GM21360 (cell line): ENCODE measurements at regions not wholly inside any gene's neighbourhood (a gene's known extent, or its start where the extent isn't known, plus 50 kb on each side); places are given as distances from the start of the nearest gene placed in this dataset.
"Not testable (repeated sequence)": the region's sequence is repeated elsewhere in the genome, so short reads cannot be mapped to it uniquely, and the experiment has no call there.

ENCODE experiments used
- ATAC-seq: cut with Tn5 transposase; IDR thresholded peaks from one replicate; pipeline ENCODE4 v1.9.1; 2021; ENCODE audit warnings: mild to moderate bottlenecking, moderate library complexity; ENCODE audit not compliant: unreplicated experiment

DNA sequence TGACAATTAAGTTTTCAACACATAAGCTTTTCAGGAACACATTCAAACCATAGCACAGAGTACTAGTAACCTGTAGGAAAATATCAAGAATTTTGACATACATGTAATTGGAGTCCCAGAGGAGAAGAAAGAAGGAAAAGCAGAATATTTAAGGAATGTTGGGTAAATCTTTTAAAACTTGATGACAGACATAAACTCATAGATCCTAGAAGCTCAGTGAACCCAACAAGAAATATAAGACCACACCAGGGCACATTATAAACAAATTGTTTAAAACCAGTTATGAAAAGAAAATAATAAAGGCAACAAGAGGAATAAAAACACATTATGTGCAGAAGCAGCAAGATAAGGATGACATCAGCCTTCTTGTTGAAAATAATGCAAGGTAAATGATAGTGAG lies 151.5 kb upstream of the ATXN1 start:
- no peak for ATAC-seq

DNA sequence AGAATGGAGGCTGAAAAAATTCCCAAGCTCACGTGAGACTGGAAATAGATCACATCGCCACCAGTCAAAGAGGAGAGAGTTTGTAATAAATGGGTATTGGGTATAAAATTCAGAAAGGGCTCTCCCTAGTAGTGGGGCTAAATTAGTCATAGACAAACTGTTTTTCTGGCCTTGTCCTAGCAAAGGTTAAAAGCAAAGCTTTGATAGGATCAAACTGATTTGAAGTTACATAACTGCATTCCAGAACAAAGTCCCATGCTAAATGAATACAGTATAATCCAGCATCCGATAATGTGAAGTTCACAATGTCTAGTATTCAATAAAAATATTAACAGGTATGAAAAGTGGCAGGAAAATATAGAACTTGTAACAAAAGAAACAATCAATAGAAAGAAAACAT lies 149.8 kb upstream of the ATXN1 start:
- ATAC-seq: no peak

DNA sequence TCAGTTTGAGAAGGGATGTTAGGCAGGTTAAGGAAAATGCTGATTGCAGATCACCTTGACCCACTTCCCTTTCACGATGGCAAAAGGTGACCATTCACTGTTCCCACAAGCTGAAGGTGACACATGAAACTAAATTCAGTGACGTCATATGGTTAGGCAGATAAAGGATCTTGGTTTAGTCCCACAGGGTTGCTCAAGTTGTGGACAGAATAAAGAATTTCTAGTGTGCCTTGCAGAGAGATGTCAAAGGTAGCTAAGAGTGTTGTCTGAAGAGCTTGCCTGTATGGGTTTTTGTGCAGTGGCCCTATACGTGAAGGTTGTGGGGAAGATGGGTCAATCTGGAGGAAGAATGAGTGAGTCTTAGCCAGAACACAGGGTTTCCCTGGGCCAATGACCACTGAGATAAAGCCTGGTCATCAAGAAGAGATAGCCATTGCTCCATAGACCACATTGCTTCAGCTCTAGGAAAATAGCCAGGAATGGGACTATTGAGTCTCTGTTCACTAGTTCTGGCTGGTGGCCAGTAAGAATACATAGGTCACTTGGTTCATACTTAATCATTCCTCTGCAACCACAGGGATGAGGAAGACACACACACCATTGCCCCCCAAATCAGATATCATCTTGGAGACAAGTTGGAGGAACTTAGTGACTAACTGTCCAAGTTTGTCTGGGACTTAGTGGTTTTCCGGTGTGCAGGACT lies 148.5 kb upstream of the ATXN1 start:
- ATAC-seq: no peak

DNA sequence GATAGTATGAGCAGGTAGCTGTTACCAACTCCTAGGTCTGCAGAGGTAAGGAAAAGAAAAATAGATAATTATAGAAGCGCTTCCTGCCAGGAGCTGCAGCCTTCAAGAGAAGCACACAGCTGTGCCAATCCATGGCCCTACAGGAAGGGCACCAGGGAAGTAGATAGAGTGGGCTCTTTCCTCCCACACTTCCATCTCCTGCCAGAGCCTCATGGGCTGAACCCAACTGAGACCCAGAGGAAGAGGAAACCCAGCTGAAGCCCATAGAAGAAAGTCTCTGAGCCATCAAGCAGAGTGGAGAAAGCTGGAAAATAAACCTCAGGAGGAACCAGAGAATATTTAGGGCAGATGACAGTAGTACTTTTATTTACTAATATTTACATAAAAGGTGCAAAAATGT lies 146.7 kb upstream of the ATXN1 start:
- no peak for ATAC-seq

DNA sequence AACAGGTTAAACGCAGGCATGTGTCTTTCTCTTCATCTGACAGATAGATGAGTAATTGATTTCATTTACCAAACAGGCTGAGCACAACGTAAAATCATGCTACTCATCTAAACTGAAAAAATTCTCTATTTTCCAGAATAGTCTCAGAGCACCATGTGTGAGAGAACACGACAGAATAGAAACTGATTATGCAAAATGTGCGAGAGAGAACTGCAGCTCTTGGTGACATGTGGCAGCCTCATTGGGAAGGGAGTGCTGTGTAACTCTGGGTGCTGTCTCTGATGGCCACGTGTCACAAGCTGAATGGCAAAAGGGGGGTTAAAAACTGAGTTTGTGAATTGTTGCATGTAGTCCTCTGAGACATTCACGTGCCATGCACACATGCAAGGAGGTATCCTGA lies 143.7 kb upstream of the ATXN1 start:
- ATAC-seq: no peak

DNA sequence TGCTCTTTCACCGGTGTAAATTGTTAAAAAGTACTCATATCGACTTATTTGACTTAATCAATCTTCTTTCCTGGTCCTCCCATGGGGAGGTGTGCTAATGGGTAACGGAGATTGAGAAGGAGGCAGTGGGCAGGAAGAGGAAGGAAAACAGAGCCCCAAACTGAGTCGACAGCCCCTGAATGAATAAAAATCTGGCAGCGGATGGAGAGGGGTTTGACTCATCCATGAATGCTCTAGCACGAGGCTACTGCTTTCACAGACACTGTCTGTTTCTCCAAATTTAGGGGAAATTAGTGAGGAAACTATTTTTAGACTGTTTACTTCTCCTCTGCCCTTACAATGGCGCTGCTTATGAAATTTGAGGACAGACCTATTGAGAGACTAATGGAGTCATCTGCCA lies 142.2 kb upstream of the ATXN1 start:
- no peak for ATAC-seq

DNA sequence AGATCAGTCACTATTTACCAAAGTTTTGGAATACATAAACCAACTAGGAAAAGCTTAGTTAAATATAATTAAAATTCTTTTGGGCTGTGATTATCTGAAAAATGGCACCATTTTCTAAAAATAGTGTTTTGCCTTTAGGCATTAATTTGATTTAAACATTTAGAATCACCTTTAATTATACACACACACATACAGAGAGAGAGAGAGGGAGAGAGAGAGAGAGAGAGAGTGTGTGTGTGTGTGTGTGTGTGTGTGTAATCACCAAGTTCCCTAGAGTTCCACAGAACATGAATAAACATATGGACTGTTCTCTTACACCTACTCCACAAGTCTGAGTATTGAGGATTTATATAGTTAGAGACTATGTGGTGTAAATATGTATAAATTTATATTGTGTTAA lies 141.2 kb upstream of the ATXN1 start:
- no peak for ATAC-seq

DNA sequence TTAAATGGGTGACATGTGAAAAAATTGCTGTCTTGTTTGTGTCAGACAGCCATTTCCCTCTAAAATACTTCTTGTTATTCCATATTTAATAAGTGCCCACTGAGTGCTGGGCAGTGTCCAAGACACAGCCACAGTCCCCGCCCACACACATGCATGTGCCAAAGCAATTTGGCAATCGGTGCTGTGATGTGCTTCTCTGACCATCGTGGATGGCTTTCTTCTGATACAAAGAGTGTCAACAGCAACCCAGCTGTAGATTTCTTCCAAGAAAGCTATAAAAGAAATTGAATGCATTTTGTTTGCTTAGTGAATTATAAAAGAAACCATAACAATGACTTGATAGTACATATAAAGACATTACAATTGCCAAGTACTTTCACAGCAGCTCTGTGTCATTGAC lies 140.5 kb upstream of the ATXN1 start:
- ATAC-seq: no peak

DNA sequence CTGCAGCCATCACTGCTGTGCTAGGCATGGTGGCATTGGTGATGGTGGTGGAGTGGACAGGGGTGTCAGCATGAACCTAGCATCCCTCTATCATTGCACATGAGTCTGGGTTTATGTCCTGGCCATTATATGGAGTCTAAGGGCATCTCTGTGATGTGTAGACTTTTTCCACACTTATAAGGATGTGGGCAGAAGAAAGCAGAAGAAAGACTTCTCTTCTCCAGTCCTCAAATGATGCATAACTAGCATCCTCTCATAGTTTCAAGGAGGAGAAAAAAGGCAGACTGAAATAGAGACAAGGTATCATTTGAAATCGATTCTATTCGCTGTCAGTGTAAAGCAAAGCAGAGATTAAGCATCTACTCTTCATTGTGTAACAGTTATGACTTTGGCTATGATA lies 140.0 kb upstream of the ATXN1 start:
- ATAC-seq: no peak

DNA sequence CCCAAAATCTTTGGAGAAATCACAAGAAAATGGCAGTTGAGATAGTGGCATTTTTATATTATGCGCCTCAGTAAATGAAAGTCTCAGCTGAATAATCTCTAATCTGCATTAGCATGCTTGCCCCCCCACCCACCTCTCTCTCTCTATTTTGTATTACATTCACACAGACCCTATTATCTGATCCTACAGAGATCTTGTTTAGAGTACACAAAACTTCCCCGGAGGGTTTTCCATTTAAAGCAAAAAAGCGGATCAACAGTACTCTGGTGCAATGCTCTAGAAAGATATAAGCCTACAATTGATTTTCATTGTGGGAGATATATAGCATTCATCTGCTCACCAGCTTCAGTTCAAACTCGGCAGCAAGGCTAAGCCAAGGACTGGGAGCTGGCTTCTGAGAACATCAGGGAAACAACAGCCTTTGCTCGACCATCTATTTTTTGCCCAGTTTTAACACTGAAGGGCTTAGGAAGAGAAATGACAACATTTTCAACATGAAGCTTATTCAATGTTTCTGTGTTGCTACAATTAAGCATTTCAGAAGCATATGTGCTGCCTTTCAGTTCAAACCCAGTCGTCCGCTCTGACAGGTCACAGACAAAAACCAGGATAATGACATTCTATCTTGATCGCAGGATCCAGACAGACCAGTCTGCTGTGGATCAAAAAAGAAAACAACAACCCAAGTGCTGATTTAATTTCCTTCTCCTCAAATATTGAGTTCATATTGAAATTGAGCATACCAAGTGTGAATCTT lies 137.6 kb upstream of the ATXN1 start:
- no peak for ATAC-seq

DNA sequence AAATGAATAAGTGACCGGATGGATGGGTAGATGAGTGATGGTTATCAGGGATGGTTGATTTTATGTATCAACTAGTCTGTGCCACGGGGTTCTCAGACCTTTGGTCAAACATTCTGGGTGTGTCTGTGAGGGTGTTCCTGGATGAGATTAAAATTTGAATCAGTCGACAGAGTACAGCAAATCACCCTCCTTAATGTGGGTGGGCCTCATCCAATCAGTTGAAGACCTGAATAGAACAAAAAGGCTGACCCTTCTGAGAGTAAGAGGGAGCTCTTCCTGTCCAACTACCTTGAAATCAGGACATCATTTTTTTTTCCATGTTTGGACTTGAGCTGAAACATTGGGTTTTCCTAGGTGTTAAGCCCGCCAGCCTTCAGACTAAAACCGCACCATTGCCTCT lies 136.4 kb upstream of the ATXN1 start:
- no peak for ATAC-seq

DNA sequence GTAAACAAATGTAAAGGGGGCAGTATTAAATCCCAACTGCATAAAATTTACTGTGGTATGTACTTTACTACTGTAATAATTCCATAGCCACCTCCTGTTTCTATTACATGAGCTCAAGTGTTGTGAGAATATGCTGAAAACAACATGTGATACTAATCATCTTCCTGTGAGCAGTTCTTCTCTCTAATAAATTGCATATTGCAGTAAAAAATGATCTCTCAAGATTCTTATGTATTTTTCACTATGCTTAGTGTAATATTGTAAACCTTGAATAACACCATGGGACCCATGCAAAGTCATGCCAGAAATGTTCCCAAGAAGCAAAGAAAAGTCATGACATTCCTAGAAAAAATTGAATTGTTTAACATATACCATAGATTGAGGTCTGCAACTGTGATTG lies 133.0 kb upstream of the ATXN1 start:
- ATAC-seq: no peak

DNA sequence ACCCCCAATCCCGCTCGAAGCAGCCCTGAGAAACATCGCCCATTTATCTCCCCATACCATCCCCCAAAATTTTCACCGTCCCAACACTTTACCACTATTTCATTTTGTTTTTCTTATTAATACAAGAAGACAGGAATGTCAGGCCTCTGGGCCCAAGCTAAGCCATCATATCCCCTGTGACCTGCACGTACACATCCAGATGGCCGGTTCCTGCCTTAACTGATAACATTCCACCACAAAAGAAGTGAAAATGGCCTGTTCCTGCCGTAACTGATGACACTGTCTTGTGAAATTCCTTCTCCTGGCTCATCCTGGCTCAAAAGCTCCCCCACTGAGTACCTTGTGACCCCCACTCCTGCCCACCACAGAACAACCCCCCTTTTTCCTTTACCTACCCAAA lies 129.8 kb upstream of the ATXN1 start:
- not testable (repeated sequence) for ATAC-seq

DNA sequence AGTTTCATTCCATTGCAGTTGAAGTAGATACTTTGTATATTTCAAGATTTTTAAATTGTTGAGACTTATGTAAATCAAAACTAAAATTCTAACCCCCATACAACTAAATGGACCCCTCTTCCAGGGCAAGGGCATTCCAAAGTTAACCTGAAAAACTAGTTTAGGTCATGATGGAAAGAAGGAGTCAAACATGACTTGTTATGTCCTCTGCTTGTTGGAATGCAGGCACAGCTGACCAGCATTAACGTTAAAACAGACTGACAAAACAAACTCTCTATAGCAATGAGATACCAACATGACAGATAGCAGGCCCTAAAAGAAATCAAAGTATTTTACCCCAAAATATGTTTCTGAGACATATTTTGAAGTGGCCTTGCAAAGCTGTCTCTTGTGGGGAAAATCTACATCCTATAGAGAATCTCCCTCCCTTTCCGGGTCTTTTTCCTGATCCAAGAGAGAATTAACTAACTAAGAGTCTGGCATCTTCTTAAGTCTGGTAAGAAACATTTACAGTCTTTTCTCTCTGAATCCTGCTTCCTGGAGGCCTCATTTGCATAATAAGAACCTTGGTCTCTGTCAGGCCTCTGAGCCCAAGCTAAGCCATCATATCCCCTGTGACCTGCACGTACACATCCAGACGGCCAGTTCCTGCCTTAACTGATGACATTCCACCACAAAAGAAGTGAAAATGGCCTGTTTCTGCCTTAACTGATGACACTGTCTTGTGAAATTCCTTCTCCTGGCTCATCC lies 124.3 kb upstream of the ATXN1 start:
- ATAC-seq: no peak

DNA sequence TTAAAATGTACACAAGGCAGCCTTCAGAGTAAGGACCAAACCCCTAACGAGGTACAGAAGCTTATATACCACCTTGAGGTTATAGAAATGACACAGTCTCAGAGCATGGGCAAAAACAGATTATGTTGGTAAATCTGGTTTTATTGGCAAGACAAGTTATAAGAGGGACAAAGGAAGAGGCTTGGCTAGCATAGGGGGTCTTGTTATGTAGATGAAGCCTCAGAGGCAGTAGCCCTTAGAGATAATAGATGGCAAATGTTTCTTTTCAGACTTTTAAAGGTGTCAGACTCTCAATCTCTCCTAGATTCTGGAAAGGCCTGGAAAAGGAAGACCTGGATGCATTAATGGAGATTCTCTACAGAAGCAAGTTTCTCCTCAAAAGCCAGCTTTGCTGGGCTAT lies 123.3 kb upstream of the ATXN1 start:
- no peak for ATAC-seq

DNA sequence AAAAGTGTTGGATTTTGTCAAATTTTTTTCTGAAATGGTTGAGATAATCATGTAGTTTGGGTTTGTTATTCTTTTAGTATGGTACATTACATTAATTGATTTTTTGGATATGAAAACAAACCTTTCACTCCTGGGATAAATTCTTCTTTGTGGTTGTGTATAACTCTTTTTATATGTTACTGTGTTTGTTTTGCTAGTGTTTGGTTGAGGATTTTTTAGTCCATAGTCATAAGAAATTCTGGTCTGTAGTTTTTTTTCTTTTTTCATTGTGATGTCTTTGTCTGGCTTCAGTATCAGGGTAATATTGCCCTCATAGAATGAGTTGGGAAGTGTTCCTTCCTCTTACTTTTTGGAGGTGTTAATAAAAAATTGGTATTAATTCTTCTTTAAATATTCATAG lies 122.2 kb upstream of the ATXN1 start:
- no peak for ATAC-seq

DNA sequence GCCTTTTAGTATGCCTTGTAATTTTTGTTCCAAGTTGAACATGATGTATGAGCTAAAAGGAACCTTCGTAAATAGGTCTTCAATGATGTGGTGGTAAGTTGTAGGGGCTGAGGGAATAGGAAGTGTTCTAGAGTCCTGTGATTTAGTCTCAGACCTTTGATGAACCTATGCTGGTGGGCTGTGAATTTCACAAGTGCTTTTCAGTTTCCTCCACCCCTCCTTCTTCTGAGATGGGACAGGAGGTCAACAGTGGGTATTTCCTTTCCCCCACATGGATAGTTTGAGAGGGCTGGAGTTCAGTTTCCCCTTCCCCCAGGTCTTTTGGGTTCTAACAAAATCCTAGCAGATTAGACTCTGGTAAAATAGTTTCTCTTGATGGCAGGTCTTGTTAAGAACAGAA lies 121.0 kb upstream of the ATXN1 start:
- ATAC-seq: no peak

DNA sequence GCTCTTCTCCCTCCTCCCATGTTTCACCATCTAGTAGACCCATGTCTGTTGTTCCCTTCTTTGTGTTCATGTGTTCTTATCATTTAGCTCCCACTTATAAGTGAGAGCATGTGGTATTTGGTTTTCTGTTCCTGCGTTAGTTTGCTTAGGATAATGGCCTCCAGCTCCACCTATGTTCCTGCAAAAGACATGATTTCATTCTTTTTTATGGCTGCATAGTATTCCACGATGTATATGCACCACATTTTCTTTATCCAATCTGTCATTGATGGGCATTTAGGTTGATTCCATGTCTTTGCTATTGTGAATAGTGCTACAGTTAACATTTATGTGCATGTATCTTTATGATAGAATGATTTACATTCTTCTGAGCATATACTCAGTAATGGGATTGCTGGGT lies 115.6 kb upstream of the ATXN1 start:
- not testable (repeated sequence) for ATAC-seq

DNA sequence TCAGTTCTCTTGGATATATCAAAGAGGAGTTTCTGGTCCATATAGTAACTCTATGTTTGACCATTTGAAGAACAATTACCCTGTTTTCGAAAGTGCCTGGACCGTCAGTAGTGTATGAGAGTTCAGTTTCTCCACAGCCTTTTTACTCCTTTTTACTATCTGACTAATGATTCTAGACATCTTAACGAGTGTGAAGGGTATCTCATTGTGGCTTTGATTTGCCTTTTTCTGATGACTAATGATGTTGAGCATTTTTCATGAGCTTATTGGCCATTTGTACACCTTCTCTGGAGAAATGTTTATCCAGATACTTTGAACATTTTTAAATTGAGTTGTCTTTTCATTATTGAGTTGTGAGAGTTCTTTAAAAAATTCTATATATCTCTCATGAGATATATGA lies 114.9 kb upstream of the ATXN1 start:
- no peak for ATAC-seq

DNA sequence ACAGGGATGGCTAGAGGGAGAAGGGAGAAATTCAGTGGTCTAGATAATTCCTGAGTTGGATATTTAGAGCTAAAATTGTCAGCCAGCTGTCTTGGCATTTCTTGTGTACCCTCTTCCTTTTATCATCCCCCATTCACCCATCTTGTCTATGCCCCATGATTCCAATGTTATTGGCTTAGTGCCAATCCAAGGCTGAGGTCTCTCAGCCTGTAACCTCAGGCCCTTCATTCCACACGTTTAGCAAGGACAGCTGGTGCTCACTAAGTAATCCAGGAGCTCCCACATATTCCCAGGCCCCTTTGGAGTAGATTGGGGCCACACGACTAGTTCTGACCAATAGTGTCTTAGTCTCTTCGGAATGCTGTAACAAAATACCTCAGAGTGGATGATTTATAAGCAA lies 112.4 kb upstream of the ATXN1 start:
- ATAC-seq: no peak

DNA sequence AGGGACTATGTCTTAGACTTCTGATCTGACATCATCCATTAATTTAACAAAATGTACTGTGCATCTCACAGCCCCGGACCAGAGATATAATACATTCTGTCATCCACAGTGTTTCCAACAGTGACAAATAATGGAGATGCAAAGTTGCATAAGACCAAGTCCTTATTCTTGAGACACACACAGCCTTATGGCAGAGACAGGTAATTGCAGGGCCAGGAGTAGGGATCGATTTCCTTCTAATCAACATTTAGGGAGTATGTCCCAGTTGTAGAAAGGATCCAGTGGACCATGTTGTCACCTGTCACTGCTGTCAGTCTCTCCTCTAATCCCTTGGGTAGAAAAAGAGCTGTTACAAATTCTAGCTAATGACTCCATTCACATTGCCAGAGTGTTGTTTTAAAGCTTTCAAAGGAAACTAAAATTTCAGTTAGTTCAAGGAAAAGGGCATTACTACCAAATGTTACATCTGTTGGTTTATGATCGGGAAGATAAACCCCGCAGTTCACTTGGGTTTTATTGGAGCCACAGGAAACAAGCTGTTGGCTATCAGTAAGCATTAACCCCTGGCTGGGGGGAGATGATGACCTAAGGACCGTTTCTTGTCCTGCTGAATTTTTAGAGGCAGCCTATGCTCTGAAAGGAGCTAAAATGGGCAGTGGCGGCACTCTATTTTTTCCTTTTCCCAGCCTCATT lies 111.4 kb upstream of the ATXN1 start:
- ATAC-seq: no peak
